GM12872 (cell line): ENCODE measurements at regions not wholly inside any gene's neighbourhood (a gene's known extent, or its start where the extent isn't known, plus 50 kb on each side); places are given as distances from the start of the nearest gene placed in this dataset.

Experiments
- TF ChIP-seq, protein P1 (sequence below): IDR thresholded peaks from 3 replicates; pipeline ENCODE4 v1.5.1; 2011; ENCODE audit warnings: low read depth, mild to moderate bottlenecking, low read length, moderate library complexity; ENCODE audit not compliant: insufficient read depth

DNA sequence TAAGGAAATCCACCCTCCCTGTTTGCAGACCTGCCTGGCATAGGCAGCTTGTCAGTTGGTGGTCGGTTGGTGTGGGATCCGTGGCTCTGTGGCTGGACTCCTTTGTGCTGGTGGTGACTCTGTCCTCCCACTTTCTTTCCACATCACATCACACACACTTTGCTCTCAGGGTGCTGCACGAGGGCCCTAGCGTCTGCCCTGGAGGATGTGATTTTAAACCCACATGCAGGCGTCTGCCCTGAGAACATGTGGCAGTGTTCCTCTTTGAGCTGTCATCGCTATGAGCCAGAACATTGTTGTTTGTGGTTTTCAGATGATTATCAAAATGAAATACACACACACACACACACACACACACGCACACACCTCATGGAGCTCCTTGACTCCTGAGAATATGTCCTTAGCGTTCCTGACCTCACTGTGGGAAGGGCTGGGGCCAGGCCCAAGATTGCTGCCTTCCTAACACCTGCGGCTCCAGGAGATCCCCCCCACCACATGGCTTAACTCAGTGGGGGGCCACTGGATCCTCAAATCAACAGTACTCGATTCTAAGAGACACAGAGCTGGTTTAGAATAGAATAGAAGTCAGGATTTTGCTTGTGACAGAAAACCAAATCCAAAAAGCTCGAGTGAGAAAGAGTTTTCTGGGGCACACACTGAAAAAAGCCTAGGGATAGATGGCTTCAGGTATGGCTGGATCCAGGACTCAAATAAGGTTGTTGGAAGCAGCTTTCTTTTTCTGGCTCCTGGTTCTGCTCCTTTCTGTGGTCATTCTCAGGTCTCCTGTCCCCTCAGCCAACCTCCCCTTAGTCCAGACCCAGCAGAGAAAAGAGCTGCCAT is 54.8 kb downstream of the RTP5 start:
- TF ChIP-seq, protein P1, sequence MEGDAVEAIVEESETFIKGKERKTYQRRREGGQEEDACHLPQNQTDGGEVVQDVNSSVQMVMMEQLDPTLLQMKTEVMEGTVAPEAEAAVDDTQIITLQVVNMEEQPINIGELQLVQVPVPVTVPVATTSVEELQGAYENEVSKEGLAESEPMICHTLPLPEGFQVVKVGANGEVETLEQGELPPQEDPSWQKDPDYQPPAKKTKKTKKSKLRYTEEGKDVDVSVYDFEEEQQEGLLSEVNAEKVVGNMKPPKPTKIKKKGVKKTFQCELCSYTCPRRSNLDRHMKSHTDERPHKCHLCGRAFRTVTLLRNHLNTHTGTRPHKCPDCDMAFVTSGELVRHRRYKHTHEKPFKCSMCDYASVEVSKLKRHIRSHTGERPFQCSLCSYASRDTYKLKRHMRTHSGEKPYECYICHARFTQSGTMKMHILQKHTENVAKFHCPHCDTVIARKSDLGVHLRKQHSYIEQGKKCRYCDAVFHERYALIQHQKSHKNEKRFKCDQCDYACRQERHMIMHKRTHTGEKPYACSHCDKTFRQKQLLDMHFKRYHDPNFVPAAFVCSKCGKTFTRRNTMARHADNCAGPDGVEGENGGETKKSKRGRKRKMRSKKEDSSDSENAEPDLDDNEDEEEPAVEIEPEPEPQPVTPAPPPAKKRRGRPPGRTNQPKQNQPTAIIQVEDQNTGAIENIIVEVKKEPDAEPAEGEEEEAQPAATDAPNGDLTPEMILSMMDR = no peak

DNA sequence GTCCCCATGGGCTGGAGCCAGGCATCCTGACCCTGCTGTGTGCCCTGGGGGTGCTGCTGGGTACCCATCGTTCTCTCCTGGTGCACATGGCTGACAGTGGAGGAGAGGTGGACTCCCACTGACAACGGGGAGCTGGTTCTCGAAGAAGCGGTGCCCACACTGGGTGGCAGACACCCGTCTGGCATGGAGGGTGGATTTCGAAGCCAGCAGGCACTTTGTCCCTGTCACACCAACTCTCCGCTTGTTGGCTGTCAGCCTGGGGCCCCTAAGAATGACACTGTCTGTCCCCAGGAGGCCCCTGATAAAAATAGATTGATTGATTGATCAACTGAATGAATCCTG is 55.4 kb downstream of the RTP5 start:
- TF ChIP-seq, protein P1 = no peak

DNA sequence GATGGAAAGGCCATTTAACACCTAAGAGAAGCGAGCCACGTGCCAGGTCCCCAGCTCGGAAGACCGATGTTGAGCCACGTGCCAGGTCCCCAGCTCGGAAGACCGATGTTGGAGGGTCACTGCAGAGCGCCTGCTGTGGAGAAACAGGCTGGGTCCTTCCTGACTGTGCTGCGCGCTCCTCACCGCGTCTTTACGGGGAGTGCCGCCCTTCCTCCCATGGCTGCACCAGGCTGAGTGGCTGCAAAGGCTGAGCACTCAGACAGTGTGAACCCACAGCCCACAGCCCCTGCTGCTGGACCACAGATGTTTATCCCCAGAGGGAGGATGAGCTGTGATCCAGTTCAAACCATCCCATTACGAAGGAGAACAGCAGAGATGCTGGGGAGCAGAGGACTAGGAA is 55.7 kb downstream of the RTP5 start:
- TF ChIP-seq, protein P1 = no peak

DNA sequence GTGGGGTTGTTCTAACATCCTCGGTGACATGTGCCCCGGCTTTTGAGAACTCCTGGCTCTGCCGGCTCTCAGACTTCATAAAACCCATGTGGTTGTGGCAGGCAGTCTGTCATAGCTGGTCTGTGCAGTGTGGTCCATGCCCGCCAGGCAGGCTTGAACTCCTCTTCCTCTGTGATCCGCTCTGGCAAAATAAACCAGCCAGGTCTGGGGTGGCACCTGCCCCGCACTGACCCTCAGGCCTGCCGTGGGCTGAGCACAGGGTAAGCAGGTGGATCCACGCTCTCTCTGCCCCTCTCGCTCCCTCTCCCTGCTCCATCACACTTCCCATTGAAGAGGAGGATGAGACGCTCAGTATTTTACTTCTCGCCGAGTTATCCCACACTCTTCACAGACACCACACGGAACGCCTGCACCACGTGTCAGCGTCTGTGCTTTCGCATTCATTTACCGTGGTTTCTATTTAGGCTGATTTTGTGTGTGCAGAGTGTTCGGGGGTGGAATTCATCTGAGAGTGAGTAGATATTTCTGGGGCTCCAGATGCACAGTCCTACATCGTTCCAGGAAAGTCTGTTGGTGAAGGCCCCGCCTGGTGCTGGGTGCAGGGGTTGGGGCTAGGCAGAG is 56.4 kb downstream of the RTP5 start:
- TF ChIP-seq, protein P1 = no peak

DNA sequence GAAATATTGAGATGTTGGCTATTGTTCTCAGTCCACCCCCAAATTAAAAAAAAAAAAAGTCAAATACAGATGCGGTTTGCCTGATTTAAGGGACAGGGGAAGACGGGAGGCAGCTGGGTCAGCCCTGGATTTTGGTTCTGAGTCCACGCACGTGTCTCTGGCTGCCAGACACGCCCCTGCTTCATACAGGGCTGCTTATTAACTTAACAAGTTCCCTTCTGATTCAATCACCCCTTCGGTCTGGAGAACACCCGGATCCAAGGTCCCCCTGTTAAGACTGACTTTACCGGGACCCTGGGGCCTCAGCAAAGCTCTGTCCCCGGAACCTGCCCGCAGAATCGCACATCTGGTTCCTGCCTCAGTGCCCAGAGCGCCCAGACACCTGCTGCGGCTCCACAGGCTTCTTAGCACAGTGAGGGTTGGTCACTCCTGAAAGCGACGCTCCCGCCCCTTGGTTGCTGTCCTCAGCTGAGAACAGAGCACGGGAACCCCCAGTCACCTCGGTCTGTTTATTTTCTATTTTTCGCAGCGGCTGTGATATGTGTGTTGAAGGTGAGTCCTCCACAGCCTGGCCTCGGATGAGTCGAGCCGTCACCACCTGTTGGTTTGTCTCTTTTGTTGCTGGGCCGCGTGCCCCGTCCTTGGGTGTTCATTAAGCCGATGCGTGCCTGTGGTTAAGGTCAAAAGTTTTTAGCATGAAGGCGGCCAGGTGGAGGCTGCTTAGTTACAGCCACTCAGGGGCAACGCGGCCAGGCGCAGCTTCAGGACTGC is 57.2 kb downstream of the RTP5 start:
- TF ChIP-seq, protein P1 = no peak

DNA sequence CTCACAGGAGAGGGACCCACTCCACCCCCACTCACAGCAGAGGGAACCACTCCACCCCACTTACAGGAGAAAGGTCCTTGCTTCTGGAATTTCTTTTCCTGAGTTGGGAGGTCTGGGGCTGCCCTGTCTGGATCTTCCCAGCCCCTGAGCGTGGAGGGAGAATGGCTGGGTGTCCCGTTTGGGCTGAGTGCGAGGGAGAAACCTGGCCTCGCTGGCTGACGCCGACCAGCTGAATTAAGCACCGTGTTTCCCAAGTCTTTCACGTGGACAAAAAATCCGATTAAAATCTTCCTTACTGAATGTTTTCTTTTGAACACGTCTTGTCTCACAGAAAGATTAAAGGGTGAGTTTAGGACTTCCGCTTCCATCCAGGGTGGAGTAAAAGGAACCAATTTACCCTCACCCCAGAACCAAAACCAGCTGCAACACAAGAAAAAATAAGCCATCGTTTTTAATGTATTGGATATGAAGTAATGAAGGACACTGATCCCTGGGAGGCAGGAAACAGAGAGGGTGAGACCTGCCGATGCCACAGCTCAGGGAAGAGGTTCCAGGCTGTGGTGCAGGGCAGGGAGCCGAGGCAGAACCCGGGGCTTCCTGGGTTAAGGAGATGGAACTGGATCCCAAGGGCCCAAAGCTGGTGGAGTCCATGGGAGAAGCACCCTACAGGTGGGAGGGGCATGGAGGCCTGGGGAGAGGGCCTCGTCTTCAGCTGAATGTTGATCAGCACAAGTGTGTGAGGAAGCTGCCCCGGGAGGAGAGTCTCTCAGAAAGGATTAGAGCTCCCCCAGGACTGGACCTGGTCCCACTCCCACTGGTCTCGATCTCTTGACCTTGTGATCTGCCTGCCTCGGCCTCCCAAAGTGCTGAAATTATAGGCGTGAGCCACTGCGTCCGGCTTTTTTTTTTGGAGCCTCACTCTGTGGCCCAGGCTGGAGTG is 60.3 kb downstream of the RTP5 start:
- TF ChIP-seq, protein P1 = no peak
